Right lobe of liver (tissue), 4 donors: ENCODE measurements at regions not wholly inside any gene's neighbourhood (a gene's known extent, or its start where the extent isn't known, plus 50 kb on each side); places are given as distances from the start of the nearest gene placed in this dataset.

Experiments
- CTCF ChIP-seq, 4 donors: fragments of 200-600 bp in 3 of 4; fragments of 450-650 bp in 1 of 4; IDR thresholded peaks; one replicate each; pipeline versions ENCODE4 v1.5.1 to v1.8.0; 2016 to 2022; ENCODE audit warnings: antibody characterized with exemption in 4 of 4, mild to moderate bottlenecking in 2 of 4
- POLR2A ChIP-seq: fragments of 450-650 bp; IDR thresholded peaks from one replicate; pipeline ENCODE4 v1.6.1; 2017; ENCODE audit warnings: antibody characterized with exemption, mild to moderate bottlenecking
- donor health status: DM: no; HTN: no; CAD: no.
- donor health status: DM: no; HTN: no; CAD: no.
- donor health status: DM: no; HTN: yes; CAD: no.

GRCh38 chr4:64158648-64159326 lies 250.5 kb downstream of the TECRL start:
- peak; percentile 68 to 86 (median 78) for TF ChIP-seq CTCF (IDR thresholded peaks at IDR 0.05)
- TF ChIP-seq POLR2A, result no peak
